ENCODE measurements at regions not wholly inside any gene's neighbourhood (a gene's known extent, or its start where the extent isn't known, plus 50 kb on each side); places are given as distances from the start of the nearest gene placed in this dataset.

- H3K27me3 ChIP-seq (ENCODE audit: control insufficient read depth, insufficient read depth, low read length): no peaks in the 10 kb centered on the region
- no peak overlapping the region for H3K4me3 ChIP-seq (ENCODE audit: low read depth, low read length)
- 89% methylated on average over 9 of the region's 10 CpGs for WGBS (ENCODE audit: insufficient coverage)
- no peaks in the 10 kb centered on the region for H3K36me3 ChIP-seq (ENCODE audit: control insufficient read depth, insufficient read depth, low read length)
- no peak overlapping the region for H3K27ac ChIP-seq (ENCODE audit: low read depth, low read length)
- no peak for DNase-seq (ENCODE audit: low read depth in 4 of 6, low spot score in 6 of 6)
- no peaks in the 10 kb centered on the region for H3K9me3 ChIP-seq (ENCODE audit: control insufficient read depth, insufficient read depth, low read length)
- H3K4me1 ChIP-seq (ENCODE audit: control insufficient read depth, insufficient read depth, low read length): peaks cover 10% of the 10 kb centered on the region
Observed at GRCh38 chr6:108763931-108764579, 84.2 kb upstream of the ARMC2 start.

GRCh38 chr6:108764580-108764950 lies 83.7 kb upstream of the ARMC2 start:
- WGBS (ENCODE audit: insufficient coverage): no CpG with 5 or more reads among the region's 1 CpG
- DNase-seq (ENCODE audit: low read depth in 4 of 6, low spot score in 6 of 6): peak in 2 of 6 donors; percentile 44 to 65
- no peaks in the 10 kb centered on the region for H3K27me3 ChIP-seq (ENCODE audit: control insufficient read depth, insufficient read depth, low read length)
- H3K4me3 ChIP-seq (ENCODE audit: low read depth, low read length): no peak overlapping the region
- H3K36me3 ChIP-seq (ENCODE audit: control insufficient read depth, insufficient read depth, low read length): no peaks in the 10 kb centered on the region
- no peak overlapping the region for H3K27ac ChIP-seq (ENCODE audit: low read depth, low read length)
- H3K9me3 ChIP-seq (ENCODE audit: control insufficient read depth, insufficient read depth, low read length): no peaks in the 10 kb centered on the region
- H3K4me1 ChIP-seq (ENCODE audit: control insufficient read depth, insufficient read depth, low read length): peaks cover 10% of the 10 kb centered on the region

GRCh38 chr6:108765495-108765894 lies 82.7 kb upstream of the ARMC2 start:
- WGBS (ENCODE audit: insufficient coverage): 94% methylated on average over 2 of the region's 2 CpGs
- Histone ChIP-seq H3K4me1 (ENCODE audit: control insufficient read depth, insufficient read depth, low read length) (peaks cover 6% of the 10 kb centered on the region), H3K27me3 (ENCODE audit: control insufficient read depth, insufficient read depth, low read length) (no peaks in the 10 kb centered on the region), H3K36me3 (ENCODE audit: control insufficient read depth, insufficient read depth, low read length) (no peaks in the 10 kb centered on the region), H3K9me3 (ENCODE audit: control insufficient read depth, insufficient read depth, low read length) (no peaks in the 10 kb centered on the region), H3K4me3 (ENCODE audit: low read depth, low read length) (no peak overlapping the region), H3K27ac (ENCODE audit: low read depth, low read length) (no peak overlapping the region)
- DNase-seq (ENCODE audit: low read depth in 4 of 6, low spot score in 6 of 6): no peak

GRCh38 chr6:108766419-108766818 lies 81.8 kb upstream of the ARMC2 start:
- Histone ChIP-seq H3K9me3 (ENCODE audit: control insufficient read depth, insufficient read depth, low read length) (no peaks in the 10 kb centered on the region), H3K4me1 (ENCODE audit: control insufficient read depth, insufficient read depth, low read length) (peaks cover 6% of the 10 kb centered on the region), H3K36me3 (ENCODE audit: control insufficient read depth, insufficient read depth, low read length) (no peaks in the 10 kb centered on the region), H3K27ac (ENCODE audit: low read depth, low read length) (no peak overlapping the region), H3K4me3 (ENCODE audit: low read depth, low read length) (no peak overlapping the region), H3K27me3 (ENCODE audit: control insufficient read depth, insufficient read depth, low read length) (no peaks in the 10 kb centered on the region)
- no peak for DNase-seq (ENCODE audit: low read depth in 4 of 6, low spot score in 6 of 6)
- WGBS (ENCODE audit: insufficient coverage): 95% methylated on average over 4 of the region's 5 CpGs

GRCh38 chr6:108766886-108767285 lies 81.3 kb upstream of the ARMC2 start:
- no peaks in the 10 kb centered on the region for H3K27me3 ChIP-seq (ENCODE audit: control insufficient read depth, insufficient read depth, low read length)
- no peaks in the 10 kb centered on the region for H3K9me3 ChIP-seq (ENCODE audit: control insufficient read depth, insufficient read depth, low read length)
- no peak for DNase-seq (ENCODE audit: low read depth in 4 of 6, low spot score in 6 of 6)
- no peak overlapping the region for H3K27ac ChIP-seq (ENCODE audit: low read depth, low read length)
- peaks cover 6% of the 10 kb centered on the region for H3K4me1 ChIP-seq (ENCODE audit: control insufficient read depth, insufficient read depth, low read length)
- no peaks in the 10 kb centered on the region for H3K36me3 ChIP-seq (ENCODE audit: control insufficient read depth, insufficient read depth, low read length)
- 89% methylated on average over 4 of the region's 6 CpGs for WGBS (ENCODE audit: insufficient coverage)
- no peak overlapping the region for H3K4me3 ChIP-seq (ENCODE audit: low read depth, low read length)

- Histone ChIP-seq H3K4me3 (ENCODE audit: low read depth, low read length) (no peak overlapping the region), H3K27me3 (ENCODE audit: control insufficient read depth, insufficient read depth, low read length) (no peaks in the 10 kb centered on the region), H3K9me3 (ENCODE audit: control insufficient read depth, insufficient read depth, low read length) (no peaks in the 10 kb centered on the region), H3K27ac (ENCODE audit: low read depth, low read length) (no peak overlapping the region), H3K4me1 (ENCODE audit: control insufficient read depth, insufficient read depth, low read length) (peaks cover 6% of the 10 kb centered on the region), H3K36me3 (ENCODE audit: control insufficient read depth, insufficient read depth, low read length) (no peaks in the 10 kb centered on the region)
- WGBS (ENCODE audit: insufficient coverage): 84% methylated on average over 6 of the region's 7 CpGs
- no peak for DNase-seq (ENCODE audit: low read depth in 4 of 6, low spot score in 6 of 6)
Observed at GRCh38 chr6:108767418-108768165, 80.6 kb upstream of the ARMC2 start.

GRCh38 chr6:108768166-108768555 lies 80.1 kb upstream of the ARMC2 start:
- no peaks in the 10 kb centered on the region for H3K9me3 ChIP-seq (ENCODE audit: control insufficient read depth, insufficient read depth, low read length)
- WGBS (ENCODE audit: insufficient coverage): 100% methylated on average over 1 of the region's 1 CpG
- peaks cover 6% of the 10 kb centered on the region for H3K4me1 ChIP-seq (ENCODE audit: control insufficient read depth, insufficient read depth, low read length)
- no peaks in the 10 kb centered on the region for H3K36me3 ChIP-seq (ENCODE audit: control insufficient read depth, insufficient read depth, low read length)
- H3K27ac ChIP-seq (ENCODE audit: low read depth, low read length): no peak overlapping the region
- H3K4me3 ChIP-seq (ENCODE audit: low read depth, low read length): no peak overlapping the region
- DNase-seq (ENCODE audit: low read depth in 4 of 6, low spot score in 6 of 6): no peak
- H3K27me3 ChIP-seq (ENCODE audit: control insufficient read depth, insufficient read depth, low read length): no peaks in the 10 kb centered on the region

GRCh38 chr6:108768792-108769524 lies 79.3 kb upstream of the ARMC2 start:
- H3K4me3 ChIP-seq (ENCODE audit: low read depth, low read length): no peak overlapping the region
- 98% methylated on average over 9 of the region's 10 CpGs for WGBS (ENCODE audit: insufficient coverage)
- H3K27ac ChIP-seq (ENCODE audit: low read depth, low read length): no peak overlapping the region
- H3K36me3 ChIP-seq (ENCODE audit: control insufficient read depth, insufficient read depth, low read length): no peaks in the 10 kb centered on the region
- H3K9me3 ChIP-seq (ENCODE audit: control insufficient read depth, insufficient read depth, low read length): no peaks in the 10 kb centered on the region
- H3K4me1 ChIP-seq (ENCODE audit: control insufficient read depth, insufficient read depth, low read length): peaks cover 6% of the 10 kb centered on the region
- DNase-seq (ENCODE audit: low read depth in 4 of 6, low spot score in 6 of 6): no peak
- H3K27me3 ChIP-seq (ENCODE audit: control insufficient read depth, insufficient read depth, low read length): no peaks in the 10 kb centered on the region

GRCh38 chr6:108771421-108771820 lies 76.8 kb upstream of the ARMC2 start:
- no peak for DNase-seq (ENCODE audit: low read depth in 4 of 6, low spot score in 6 of 6)
- H3K27me3 ChIP-seq (ENCODE audit: control insufficient read depth, insufficient read depth, low read length): no peaks in the 10 kb centered on the region
- H3K36me3 ChIP-seq (ENCODE audit: control insufficient read depth, insufficient read depth, low read length): no peaks in the 10 kb centered on the region
- WGBS (ENCODE audit: insufficient coverage): 44% methylated on average over 1 of the region's 1 CpG
- no peaks in the 10 kb centered on the region for H3K4me1 ChIP-seq (ENCODE audit: control insufficient read depth, insufficient read depth, low read length)
- no peak overlapping the region for H3K4me3 ChIP-seq (ENCODE audit: low read depth, low read length)
- H3K9me3 ChIP-seq (ENCODE audit: control insufficient read depth, insufficient read depth, low read length): no peaks in the 10 kb centered on the region
- no peak overlapping the region for H3K27ac ChIP-seq (ENCODE audit: low read depth, low read length)

All from spinal cord (tissue), 9 donors.